Activated CD4-positive, alpha-beta T cell treated with anti-CD3 and anti-CD28 coated beads, Interleukin-2, Interleukin-6, amounts not matched to agents 100 ng/mL and 50 ng/mL, durations not matched to agents 16 hours and 8 hours (primary cell): ENCODE measurements at regions not wholly inside any gene's neighbourhood (a gene's known extent, or its start where the extent isn't known, plus 50 kb on each side); places are given as distances from the start of the nearest gene placed in this dataset.
"Not testable (repeated sequence)": the region's sequence is repeated elsewhere in the genome, so short reads cannot be mapped to it uniquely, and the experiment has no call there.

Source experiments
- DNase-seq: peaks from one replicate; pipeline ENCODE4 v3.0.0-alpha.2; 2020

- DNase-seq = not testable (repeated sequence)
These were observed 135.6 kb upstream of the MVB12B start for GRCh38 chr9:126190994-126191393.

DNA sequence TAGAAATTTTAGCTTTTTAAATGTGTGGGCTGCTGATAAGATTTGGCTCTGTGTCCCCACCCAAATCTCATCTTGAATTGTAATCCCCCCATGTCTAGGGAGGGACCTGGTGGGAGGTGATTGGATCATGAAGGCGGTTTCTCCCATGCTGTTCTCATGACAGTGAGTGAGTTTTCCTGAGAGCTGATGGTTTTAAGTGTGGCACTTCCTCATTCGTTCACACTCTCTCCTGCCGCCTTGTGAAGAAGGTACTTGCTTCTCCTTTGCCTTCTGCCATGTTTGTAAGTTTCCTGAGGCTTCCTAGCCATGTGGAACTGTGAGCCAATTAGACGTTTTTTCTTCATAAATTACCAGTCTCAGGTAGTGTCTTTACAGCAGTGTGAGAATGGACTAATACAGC lies 127.8 kb upstream of the MVB12B start:
- no peak for DNase-seq

DNA sequence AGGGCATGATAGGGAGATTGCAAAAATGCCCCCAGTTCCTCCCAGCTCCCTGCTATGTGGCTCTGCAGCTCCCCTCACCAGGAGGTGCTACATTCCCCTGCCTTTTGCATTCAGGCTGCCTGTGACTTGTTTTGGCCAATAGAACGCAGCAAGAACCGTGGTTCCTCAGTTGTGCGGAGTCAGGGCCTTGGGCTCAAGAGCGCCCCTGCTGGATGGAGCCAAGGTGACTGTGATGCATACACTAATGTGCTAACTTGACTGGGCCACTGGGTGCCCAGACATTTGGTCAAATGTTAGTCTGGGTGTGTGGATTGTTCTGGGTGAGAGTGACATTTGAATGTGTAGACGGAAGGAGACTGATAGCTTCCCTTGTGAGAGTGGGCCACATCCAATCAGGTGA lies 123.3 kb upstream of the MVB12B start:
- peak; percentile 9 for DNase-seq

DNA sequence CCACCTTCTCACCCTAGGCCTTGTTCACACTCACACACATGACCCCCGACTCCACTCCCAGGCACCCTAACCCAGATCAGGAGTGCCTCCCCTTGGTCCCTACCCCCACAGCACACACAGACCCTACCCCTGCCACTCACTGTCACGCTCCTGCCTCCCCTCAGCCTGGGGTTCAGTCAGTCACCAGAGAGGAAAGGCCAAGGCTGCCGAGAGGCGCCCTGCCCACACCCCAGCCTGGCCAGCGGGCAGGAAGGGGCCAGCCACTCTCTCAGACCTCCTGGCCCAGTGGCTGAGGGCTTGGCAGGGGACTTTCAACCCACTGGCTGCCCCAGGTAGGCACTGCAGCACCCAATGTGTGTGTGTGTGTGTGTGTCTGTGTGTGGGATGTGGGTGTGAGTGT lies 122.4 kb upstream of the MVB12B start:
- no peak for DNase-seq

DNA sequence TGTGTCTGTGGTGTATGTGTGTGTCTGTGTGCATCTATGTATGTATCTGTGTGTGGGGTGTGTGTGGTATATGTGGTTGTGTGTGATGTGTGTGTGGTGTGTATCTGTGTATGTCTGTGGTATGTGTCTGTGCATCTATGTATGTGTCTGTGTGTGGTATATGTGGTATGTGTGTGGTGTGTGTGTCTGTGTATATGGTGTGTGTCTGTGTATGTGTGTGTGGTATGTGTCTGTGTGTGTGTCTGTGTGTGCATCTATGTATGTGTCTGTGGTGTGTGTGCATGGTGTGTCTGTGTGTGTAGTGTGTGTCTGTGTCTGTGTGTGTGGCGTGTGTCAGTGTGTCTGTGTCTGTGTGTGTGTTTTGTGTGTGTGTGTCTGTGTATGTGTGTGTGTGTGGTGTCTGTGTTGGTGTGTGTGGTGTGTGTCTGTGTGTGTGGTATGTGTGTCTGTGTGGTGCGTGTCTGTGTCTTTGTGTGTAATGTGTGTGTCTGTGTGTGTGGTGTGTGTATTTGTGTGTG lies 121.9 kb upstream of the MVB12B start:
- DNase-seq = no peak

DNA sequence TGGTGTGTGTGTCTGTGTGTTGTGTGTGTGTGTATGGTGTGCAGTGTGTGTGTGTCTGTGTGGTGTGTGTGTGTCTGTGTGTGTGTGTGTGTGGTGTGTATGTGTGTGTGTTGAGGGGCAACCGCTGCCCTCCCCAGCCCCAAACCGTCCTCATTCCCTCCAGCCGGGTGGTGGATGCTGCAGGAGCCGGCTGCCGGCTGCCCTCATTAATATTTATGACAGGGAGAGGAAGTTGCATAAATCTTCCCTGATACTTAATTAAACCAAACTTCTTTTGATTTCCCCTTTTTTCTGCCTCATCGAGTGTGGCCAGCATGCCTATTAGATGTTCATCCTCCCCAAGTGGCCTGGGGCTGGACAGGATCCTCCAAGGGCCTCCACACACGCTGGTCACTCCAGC lies 121.4 kb upstream of the MVB12B start:
- DNase-seq = no peak

GRCh38 chr9:126205845-126206498 lies 120.7 kb upstream of the MVB12B start:
- DNase-seq = no peak

DNA sequence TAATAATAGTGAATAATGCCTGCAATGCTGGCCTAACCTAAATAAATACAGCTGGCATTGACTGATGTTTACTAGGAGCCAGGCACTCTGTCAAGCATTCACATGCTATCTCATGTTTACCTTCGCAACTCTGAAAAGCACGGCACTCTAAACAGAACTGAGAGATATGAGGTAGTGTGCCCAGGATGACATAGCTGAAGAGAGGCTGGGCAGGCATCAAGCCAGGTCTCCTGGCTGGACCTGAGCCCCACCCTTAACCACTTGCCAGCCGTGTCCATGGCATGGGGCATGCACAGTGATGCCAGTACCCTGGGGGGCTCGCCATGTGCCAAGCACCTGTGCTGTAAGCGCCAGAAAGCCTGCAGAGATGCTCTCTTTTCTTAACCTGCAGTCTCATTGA lies 119.4 kb upstream of the MVB12B start:
- no peak for DNase-seq

DNA sequence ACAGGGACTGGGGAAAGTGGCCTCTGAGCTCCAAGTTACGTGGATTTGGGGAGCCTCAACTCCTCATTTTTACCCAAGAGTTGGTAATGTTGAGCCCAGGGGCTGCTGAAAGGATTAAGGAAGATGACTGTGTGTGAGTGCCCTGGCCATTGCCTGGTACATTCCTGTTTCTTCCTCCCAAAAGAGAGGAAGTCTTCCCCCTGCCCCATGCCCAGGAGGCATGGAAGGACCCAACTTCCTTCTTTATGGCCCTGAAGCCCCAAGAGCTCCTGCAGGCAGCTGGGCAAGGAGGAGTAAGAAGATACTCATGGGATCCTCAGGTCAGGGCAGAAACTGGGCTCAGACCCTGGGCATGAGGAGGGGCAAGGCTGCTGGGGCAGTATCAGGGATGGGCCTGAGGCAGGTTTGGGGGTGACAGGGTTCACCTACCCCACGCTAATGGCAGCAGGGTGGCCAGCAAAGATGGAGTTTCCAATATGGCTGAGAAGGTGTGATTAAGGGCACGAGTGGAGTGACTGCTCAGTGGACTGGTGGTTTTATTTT lies 118.3 kb upstream of the MVB12B start:
- no peak for DNase-seq

GRCh38 chr9:126211441-126212074 lies 115.1 kb upstream of the MVB12B start:
- DNase-seq = no peak

GRCh38 chr9:126215486-126215885 lies 111.1 kb upstream of the MVB12B start:
- DNase-seq = no peak

- DNase-seq = no peak
These were observed 109.8 kb upstream of the MVB12B start for GRCh38 chr9:126216826-126217225.

- DNase-seq = no peak
These were observed 109.4 kb upstream of the MVB12B start for GRCh38 chr9:126217250-126217653.

DNA sequence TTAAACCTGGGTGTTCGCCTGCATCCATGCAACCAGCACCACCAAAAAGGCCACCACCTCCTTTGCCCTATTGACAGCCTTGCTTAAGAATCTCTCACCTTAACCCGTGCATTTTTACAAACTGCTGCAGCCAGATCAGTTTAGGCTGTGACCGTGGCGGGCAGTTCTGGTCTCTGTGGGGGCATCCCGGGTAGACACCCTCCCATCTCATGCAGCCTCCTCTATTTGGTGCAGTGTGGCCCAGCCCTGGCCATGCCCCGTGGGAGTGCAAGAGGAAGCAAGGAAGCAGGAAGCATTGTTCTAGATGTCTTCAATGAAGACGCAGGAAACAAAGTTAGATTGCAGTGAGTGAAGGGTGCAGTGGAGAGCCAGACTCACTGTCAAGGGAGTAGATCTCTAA lies 108.8 kb upstream of the MVB12B start:
- DNase-seq = no peak

DNA sequence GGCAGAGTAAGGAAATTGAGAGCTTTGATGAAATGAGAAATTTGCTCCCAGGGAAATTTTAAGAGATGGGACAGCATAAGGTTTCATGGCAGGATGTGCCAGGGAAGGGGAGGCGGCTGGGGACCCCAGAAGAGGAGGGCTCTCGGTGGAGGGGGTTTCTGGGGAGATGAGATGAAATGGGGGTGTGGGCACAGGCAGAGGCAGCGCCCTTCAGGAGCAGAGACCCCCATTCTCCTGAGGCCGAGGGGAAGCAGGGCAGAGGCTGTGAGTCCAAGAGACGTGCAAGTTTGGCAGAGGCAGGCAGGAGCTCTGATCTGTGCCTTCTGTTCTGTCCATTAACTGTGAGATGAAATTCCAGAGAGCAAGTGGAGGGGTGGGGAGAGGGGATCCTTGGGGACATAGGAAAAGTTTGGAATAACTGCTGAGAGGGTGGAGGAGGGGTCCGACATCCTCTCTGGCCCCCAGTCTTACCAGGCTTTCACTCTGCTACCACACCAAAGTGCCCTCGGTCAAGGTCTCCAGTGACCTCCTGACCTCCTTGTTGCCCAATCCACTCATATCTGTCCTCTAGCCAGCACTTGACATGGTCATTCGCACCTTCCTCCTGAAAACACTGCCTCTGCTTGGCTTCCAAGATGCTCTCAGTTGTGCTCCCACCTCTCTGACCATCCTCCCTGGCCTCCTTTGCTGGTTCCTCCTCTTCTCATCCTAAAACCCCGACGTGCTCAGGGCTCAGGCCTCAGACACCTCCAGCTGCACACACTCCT lies 108.1 kb upstream of the MVB12B start:
- DNase-seq = no peak

GRCh38 chr9:126219166-126219565 lies 107.5 kb upstream of the MVB12B start:
- no peak for DNase-seq

- no peak for DNase-seq
These were observed 107.0 kb upstream of the MVB12B start for GRCh38 chr9:126219648-126220063.

DNA sequence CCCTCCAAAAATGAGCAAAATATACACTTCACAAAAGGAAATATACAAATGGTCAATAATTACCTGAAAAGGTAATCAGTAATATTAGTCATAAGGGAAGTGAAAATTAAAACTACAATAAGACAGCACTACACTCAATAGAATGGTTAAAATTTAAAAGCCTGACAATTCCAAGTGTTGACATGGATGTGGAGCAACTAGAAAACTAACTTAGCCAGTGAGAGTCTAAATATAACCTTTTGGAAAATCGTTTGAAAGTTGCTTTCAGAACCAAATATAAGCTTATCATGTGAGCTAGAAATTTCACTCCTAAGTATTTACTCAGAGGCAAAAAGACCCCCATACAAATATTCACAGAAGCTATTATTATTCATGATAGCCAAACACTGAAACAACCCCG lies 105.1 kb upstream of the MVB12B start:
- no peak for DNase-seq

DNA sequence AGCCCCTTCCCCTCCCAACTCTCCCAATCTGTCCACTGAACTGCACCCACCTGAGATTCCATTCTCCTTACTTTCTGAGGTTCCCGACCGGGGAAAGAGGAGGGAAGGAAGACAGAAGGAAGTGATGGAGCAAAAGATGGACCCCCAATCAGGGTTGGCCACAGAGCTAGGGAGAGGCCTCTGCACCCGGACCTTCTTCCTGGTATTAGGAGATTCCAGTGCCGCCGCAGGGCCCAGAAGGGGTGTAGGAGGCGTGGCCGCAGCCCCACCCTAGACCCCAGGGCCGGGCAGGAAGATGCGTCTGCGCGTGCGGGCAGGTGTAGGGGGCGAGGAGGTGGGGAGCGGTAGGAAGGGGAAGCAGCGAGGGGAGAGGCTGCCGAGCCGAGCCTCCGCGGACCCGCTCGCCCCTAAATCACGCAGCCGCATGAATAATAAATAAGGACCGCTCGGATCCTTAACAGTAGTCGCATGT lies 104.2 kb upstream of the MVB12B start:
- DNase-seq = no peak

- DNase-seq = no peak
These were observed 103.7 kb upstream of the MVB12B start for GRCh38 chr9:126222835-126223431.

DNA sequence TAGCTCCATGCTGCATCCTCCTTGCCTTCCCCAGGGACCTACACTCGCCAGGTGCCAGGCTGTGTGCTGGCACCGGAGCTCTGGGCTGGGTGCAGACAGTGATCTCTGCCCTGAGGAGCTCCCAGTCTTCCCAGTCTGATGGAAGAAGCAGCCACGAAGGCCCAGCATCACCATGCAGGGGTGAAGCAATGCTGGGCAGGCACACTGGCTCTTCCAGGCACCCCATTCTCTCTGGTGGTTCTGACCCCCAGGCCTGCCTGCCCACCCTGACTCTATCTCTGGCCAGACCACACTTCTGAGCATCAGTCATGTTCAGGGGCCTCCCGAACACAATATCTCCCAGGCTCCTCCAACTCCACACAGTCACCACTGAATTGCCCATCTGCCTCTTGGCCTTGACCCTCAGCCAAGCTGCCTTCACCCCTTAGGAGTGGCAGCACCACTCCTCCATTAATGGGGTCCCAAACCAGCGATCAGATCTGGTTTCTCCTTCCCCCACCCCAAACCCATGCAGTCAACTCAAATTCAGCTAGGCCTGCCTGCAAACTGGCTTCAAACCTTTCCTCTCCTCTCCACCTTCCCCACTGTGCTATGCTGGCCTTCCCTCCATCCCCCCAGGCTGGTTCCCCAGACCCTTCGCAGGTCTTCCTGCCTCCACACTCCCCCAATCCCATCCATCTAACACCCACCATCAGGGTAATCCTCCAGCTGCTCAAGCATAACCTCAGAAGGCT lies 102.7 kb upstream of the MVB12B start:
- DNase-seq = no peak
